AG04450 (cell line): ENCODE measurements at regions not wholly inside any gene's neighbourhood (a gene's known extent, or its start where the extent isn't known, plus 50 kb on each side); places are given as distances from the start of the nearest gene placed in this dataset.

Source experiments
- CTCF ChIA-PET: fragments of 300-600, 350-600 bp; formaldehyde crosslinking; extraction: SDS; loops from one replicate; lab custom pipeline; 2022; ENCODE audit warnings: antibody characterized with exemption, inconsistent platforms; lab: Charles Lee
- POLR2A ChIA-PET: fragments of 350-600 bp; formaldehyde crosslinking; extraction: SDS; loops from one replicate; lab custom pipeline; 2021; ENCODE audit warnings: antibody characterized with exemption, inconsistent platforms; lab: Yijun Ruan, JAX
- DNase-seq: peaks from one replicate; pipeline ENCODE4 v3.0.0-alpha.2; 2011; ENCODE audit warnings: low read depth, low spot score
- H3K27ac ChIP-seq: one replicate; pipeline ENCODE4 v1.5.1; 2012; ENCODE audit warnings: low read depth, low read length, control low read depth
- H3K27me3 ChIP-seq: one replicate; pipeline ENCODE4 v1.6.0; 2012; ENCODE audit warnings: low read length; ENCODE audit not compliant: control insufficient read depth, insufficient read depth
- H3K4me3 ChIP-seq: 2 replicates; pipeline ENCODE4 v1.5.1; 2011; ENCODE audit warnings: mild to moderate bottlenecking, low read depth, low read length, control low read depth
- H3K9me3 ChIP-seq: 2 replicates; pipeline ENCODE4 v1.5.1; 2012; ENCODE audit warnings: low read length; ENCODE audit not compliant: control insufficient read depth, insufficient read depth
- CTCF ChIP-seq: IDR thresholded peaks from 2 replicates; pipeline ENCODE4 v1.5.1; 2011; ENCODE audit warnings: low read depth, low read length, control low read depth, inconsistent platforms

- Histone ChIP-seq H3K27me3 (no peaks in the 10 kb centered on the region), H3K4me3 (no peak overlapping the region), H3K27ac (no peak overlapping the region), H3K9me3 (no peaks in the 10 kb centered on the region; the same call in 1 of the 2 replicates)
- ChIA-PET CTCF (interaction anchor here (1.0 kb wide), 1 partner anchor 14 kb away, joined by 3 read pairs; no protein-coding TSS in a partner anchor), POLR2A (no interaction called here)
- DNase-seq, result no peak
- TF ChIP-seq CTCF, result no peak
Observed at GRCh38 chr6:169112483-169113320, 140.9 kb downstream of the THBS2 start.

- TF ChIP-seq CTCF, result no peak
- H3K27ac ChIP-seq, result no peak overlapping the region
- no peak for DNase-seq
- no peaks in the 10 kb centered on the region; the same call in 1 of the 2 replicates for H3K9me3 ChIP-seq
- CTCF ChIA-PET, result interaction anchor here (1.2 kb wide), 1 partner anchor 10 kb away, joined by 3 read pairs; no protein-coding TSS in a partner anchor
- H3K27me3 ChIP-seq, result no peaks in the 10 kb centered on the region
- POLR2A ChIA-PET, result no interaction called here
- H3K4me3 ChIP-seq, result no peak overlapping the region
Observed at GRCh38 chr6:169111203-169111602, 142.4 kb downstream of the THBS2 start.

DNA sequence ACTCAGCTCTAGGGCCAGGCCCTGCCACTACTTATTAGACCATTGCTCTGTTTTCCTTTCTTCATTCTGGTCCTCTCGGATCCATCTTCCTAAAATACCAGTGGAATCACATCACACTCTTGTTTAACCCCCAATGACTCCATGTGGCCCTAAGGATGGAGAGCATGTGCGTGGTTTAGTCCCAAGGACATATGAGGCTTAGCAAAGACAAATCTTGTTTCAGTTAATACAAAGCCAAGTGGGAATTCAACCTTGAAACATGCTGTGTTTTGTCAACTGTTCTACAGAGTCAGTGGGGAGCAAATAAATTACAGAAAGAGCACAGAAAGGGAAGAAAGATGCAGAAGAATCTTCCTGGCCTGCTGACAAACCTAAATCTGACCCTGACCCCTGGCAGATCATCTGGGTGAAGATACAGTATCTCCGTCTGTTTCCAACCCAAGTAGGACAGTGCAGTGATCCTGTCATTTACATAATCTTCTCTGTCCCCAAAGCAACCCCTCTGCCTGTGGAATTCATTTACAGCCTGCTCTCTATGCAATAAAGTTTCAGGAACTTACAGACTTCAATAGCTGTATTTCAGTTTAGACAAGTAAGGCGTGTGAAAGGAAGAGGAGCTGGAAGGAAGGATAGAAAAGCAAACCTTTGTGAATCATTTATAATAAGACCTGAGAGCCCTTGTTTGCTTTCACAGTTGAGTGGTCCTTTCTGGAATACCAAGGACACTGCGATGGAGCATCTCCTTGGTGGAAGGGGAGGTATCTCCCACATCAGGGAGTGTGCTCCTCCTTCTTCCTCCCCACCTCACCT, 144.0 kb downstream of the THBS2 start:
- DNase-seq, result no peak
- Histone ChIP-seq H3K9me3 (no peaks in the 10 kb centered on the region; the same call in 1 of the 2 replicates), H3K27ac (no peak overlapping the region), H3K4me3 (no peak overlapping the region), H3K27me3 (no peaks in the 10 kb centered on the region)
- ChIA-PET CTCF (no interaction called here), POLR2A (no interaction called here)
- TF ChIP-seq CTCF, result no peak

DNA sequence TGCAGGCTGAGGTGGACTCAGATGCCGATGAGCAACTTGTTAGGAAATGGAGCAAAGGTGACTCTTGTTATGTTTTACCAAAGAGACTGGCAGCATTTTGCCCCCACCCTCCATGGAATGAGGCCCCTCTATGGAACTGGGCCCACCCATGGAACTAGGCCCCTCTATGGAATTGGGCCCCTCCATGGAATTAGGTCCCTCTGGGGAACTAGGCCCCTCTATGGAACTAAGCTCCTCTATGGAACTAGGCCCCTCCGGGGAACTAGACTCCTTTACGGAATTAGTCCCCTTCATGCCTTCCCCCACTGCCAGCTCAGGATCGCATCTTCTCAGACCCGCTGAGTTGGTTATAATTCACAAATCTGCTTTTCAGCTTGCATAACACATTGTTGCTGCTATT, 144.9 kb downstream of the THBS2 start:
- Histone ChIP-seq H3K4me3 (no peak overlapping the region), H3K9me3 (no peaks in the 10 kb centered on the region; the same call in 1 of the 2 replicates), H3K27me3 (no peaks in the 10 kb centered on the region), H3K27ac (no peak overlapping the region)
- POLR2A ChIA-PET, result no interaction called here
- no peak for TF ChIP-seq CTCF
- DNase-seq, result no peak
- CTCF ChIA-PET, result no interaction called here
